NOMO-1 treated with dmso at 0.1 percent for 144 hours (cell line): ENCODE measurements at regions not wholly inside any gene's neighbourhood (a gene's known extent, or its start where the extent isn't known, plus 50 kb on each side); places are given as distances from the start of the nearest gene placed in this dataset.

Experiments
- DNase-seq: peaks from one replicate; lab custom pipeline; 2025; ENCODE audit not compliant: unreplicated experiment; lab: John Stamatoyannopoulos, UW

DNA sequence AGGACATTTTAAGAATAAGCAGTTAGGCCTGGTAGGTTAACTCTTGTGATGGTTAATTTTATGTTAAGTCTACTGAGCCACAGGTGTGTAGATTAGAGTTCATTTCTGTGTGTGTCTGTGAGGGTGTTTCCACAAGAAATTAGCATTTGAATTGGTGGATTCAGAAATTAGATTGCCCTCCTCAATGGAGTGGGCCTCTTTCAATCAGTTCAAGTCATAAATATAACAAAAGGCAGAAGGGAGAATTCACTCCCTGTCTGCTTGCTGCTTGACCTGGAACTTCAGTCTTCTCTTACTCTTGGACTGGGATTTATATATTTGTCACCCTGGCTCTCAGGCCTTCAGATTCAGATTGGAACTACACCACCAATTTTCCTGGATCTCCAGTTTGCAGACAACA lies 55.3 kb upstream of the POM121L12 start:
- no peak for DNase-seq

DNA sequence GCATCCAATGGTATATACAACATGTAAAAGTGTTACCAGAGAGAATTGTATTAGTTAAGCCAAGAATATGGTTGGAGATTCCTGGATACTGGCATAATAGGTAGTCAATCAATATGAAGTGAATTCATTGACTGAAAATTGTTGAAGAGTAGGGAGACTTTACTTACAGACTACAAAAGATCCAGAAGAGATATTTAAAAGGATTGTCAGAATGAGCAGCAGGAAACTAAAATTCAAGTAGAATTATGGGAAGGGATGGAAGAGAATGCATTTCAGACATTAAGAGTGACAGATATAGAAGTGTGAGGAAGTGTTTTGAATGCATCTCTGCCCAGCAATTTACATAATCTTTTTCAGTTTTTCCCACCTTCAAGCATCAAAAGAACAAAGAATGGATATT lies 62.3 kb upstream of the POM121L12 start:
- DNase-seq: no peak

DNA sequence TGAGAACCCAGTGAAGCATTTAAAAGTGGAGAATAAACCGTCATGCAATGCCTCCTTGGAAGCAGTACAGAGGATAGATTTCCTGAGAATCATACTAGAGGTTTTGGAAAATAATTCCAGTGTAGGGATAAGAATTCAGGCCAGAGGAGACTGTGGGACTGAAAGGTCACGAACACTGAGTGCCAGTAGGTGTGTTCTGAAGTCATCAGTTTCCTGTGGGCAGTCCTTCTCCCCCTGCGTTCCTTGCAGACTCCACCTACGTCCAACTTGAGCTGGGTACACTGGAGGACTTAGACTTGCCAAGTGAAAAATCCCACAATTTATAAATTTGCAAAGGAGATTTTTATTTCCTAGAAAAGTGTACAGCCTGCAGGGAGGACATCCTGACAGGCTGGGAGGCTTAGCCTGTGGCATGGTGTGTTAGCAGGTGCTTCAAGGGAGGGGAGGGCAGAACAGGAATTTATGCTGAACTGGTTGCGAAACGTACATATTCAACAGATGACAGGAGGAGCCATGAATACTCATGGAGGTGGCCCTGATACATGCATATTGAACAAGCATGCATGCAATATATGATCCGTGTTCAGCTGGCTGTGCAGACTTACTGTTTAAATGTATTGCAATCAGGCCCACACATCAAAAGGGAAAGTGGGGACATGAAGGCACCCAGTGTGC lies 72.9 kb upstream of the POM121L12 start:
- no peak for DNase-seq

DNA sequence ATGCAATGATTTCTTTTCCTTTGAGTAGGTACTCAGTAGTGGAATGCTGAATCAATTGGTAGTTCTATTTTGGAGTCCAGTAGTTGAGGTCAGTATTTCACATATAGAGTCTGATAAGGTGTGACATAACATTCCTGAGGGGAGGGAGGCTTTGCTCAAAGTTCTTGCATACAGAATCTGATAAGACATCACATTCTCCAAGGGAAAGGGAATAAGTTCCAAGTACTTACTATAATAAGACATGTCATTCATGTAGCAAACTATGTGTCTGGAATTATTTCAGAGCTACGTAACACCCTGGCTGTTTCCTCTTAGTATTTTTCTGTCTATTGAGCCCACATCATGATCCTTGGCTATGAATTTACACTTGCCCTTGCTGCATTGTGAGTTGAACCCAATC lies 74.3 kb upstream of the POM121L12 start:
- no peak for DNase-seq

DNA sequence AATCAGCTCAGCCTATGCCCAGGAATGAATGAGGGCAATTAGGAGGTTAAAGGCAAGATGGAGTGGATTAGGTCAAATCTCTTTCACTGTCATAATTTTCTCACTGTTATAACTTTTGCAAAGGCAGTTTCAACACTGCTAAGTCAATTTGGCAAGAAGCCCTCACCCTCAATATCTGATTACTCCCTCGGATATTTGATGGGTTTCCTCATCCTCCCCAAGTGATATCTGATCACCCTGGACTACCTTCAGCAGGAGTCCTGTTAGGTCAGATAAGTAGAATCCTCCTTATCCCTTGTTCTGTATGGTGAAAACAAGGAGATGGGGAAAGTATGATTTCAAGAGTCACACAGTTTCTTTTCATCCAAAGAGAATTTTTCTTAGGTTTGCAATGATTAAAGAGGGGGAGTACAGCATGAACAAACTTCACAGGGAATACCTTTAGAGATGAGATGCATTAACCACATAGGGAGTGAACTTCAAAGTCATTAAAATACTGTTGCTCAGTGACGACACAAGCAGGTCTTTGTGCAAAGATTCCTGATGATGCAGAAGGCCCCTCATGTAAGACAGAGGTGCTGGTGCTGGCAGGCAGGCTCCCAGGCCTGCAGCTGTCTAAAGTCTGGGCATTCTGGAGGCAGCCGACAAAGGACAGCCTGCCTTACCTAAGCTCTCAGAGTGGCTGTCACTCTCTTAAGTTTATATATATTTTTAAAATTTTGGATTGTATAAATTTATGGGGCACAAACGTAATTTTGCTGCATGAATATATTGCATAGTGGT lies 75.4 kb upstream of the POM121L12 start:
- no peak for DNase-seq

DNA sequence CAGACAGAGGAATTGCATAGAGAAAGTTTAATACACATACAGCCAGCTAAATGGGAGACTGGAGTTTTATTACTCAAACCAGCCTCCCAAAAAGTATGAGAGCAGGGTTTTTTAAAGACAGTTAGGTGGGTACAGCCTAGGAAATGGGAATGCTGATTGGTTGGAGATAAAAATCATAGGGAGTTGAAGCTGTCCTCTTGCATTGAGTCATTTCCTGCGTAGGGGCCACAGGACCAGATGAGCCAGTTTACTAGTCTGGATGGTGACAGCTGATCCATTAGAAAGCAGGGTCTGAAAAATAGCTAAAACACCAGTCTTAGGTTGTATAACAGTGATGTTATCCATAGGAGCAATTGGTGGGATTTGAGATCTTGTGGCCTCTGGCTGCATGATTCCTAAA lies 76.1 kb upstream of the POM121L12 start:
- no peak for DNase-seq

DNA sequence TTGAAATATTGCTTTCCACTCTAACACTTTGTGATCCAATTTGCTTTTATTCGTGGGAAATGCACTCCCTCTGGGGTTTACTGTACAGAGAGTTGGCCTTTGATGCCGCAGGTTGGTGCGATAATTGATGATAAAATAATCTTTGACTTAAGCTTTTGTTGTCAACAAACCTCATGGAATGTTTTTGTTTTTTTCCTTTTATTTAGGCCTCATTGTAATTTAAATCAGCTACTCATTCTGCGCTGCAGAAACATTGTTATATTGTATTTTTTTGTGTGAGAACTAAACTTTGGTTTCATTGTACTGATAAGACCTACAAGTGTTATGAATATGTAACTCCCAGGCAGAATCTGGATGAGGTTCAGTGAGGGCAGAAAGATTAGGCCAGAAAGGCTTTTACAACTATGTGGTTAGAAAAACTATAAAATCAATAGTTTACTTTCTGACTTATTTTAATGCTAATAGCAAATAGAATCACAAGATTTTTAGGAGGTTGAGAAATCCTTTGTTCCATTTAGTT lies 76.8 kb upstream of the POM121L12 start:
- DNase-seq: no peak

DNA sequence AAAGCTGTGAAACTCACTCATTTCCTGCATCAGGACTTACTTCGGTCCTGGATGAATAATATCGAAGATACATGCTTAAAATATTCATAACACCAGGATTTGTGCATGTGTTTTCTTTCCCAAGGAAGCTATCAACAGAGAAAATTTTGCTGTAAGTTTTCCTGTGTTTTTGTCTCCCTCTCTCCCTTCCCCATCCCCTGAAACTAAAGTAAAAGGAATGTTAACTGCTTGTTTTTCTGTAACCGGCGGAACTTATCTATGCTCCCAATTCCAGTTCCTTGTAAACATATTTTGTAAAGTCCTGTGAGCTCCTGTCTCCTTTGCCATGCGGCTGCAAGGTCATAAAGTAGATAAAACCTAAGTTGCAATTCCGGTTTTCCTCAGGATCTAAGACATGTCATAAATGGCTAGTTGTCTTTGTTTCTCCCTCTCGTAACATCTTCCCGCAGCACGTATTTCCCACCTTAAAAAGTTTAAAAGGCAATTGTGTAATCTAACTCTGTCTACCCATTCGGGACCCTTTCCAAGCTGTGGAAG lies 79.0 kb upstream of the POM121L12 start:
- DNase-seq: no peak

DNA sequence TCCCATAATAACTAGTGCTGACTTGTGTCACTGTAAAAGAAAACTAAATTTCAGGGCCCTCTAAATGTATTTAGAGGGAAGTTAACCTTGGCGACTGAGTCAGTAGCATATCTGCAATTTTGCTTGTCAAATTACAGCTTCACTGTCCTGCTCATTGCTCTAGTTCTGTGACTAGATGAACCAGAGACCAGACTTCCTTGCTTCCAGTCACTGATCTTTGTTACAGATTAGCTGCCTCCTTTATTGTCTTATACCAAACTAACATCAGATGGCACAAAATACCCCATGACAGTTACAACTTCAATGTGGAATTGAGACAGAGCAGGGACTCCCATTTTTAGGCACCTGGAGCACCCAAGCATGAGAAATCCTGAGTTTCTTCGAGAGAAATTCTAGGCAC lies 79.9 kb upstream of the POM121L12 start:
- DNase-seq: no peak

DNA sequence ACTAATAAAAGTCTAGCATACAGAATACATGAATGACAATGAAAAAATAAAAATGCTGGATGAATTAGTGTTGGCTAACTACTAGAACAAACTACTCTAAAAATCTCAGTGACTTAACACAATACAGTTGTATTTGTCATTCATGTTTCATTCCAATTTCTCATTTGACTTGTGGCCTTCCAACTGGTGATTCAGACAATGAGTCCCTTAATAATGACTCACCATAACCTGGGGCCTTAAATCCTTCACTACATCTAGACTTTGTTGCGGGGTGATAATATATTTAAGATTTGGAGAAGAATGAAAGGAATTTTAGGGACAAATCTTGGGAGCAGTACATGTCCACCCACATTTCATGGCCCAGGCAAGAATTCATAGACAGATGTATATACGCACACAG lies 90.5 kb upstream of the POM121L12 start:
- no peak for DNase-seq

DNA sequence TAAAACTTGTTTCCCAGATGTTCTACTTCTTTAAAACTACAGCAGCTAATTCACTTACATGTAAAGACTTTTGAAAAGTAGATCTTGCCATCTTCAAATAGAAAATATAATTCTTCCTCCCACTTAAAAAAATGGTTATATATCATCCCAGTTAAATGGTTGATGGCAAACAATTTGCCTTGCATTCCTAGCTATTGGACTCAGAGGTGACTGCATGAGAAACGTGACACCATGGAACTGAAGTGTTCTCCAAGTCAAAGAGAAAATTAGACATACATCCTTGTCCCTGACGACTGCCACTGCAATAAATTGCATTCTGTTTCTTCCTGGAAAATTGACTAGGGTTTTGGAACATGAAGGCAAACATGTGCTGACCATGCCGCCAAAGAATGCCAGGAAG lies 95.0 kb upstream of the POM121L12 start:
- no peak for DNase-seq

DNA sequence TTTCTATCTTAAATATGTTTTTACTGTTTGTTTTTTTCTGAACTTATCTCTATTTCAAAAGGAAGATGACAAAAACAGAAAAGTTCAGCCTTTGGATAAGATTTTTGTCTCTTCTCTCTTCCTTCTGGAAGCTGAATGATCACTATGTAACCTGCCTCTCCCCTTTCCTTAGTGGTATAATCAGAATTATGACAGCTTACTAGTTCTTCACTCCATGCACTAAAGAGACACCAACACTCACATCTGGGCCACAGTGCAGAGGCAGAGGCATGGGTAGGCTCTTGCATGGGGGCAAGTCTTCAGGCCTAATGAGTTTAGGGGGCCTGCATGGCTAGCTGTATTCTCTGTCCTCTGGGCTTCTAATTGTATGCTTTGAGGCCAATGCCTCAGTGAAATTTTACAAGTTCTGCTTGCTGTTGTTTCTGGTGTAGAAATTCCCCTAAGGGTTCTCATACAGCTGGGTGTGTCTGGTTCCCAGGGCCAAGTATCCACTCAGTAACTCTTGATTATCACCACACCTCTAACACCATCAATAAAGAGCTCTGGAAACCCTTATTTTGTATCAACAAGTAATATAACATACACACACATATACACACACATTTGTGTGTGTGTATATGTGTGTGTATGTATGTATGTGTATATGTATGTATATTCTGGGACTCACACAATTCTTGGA lies 96.8 kb upstream of the POM121L12 start:
- no peak for DNase-seq

DNA sequence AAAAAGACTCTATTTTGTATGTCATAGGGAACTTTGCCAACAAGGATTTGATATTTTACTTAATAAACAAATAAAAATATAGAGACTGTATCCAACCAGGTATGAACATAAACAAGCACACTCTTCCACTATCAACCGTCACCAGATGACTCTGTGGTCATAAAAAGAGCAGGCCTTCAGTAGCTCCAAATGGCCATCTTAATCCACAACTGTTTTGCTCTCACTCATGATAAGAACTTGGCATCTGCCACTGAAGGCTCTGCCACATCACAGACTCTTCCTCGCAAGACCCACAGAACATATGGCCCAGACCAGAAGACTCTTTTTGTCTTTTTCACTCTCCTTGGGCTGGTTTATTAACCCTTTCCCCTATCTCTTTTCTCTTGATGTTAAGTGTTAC lies 98.7 kb upstream of the POM121L12 start:
- DNase-seq: no peak

DNA sequence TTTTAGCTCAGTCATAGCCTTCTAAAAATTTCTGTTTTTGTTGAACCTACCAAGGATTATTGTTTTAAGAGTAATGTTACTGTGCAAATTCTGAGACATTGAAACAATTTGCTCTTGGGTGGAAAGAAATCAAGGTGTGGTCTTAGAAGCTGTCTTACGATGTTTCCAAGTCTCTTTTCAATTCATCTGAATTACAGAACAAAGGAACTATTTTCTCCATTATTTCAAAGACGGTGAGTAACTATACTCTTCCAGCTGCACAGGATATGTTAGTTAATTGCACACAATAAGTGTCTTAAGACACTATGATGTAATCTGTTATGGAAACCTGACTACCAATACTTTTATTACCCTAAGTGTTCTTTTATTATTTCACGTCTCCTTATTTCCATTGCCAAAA lies 106.8 kb upstream of the POM121L12 start:
- no peak for DNase-seq

DNA sequence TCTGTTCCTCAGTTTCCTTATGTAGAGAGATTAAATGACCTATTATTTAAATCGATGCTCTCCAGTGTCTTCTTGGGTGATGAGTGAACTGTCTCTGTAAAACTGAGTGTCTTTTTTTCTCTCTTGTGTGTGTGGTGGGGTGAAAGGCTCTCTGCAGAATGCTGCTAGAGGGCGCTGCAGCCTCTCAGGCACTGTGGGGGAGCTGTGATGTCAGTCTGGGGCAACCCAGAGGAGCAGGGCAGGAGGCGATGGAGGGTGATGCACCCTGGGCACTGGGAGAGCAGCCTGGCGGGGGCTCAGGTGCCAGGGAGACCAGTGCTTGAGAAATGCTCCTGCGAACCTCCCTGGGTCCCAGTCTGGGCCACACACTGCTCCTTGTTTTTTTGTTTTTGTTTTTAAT lies 110.1 kb upstream of the POM121L12 start:
- DNase-seq: no peak

DNA sequence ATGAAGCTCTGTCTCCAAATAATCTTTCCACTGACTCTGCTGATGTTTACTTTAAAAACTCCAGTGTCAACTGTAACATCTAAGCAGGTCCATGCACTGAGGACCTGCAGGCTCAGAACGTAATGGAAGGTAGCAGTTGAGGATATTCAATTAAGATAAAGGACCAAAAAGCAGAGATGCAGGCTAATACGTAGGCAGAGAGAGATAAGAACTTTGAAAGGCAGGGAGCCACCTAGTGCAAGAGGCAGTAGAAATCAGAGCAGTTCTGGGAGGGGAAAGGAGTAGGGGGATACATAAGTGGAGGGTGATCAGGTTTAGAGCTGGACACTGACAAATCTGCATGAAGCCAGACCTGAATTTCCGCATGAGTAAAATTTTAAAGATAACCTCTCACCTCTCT lies 114.5 kb upstream of the POM121L12 start:
- DNase-seq: no peak

DNA sequence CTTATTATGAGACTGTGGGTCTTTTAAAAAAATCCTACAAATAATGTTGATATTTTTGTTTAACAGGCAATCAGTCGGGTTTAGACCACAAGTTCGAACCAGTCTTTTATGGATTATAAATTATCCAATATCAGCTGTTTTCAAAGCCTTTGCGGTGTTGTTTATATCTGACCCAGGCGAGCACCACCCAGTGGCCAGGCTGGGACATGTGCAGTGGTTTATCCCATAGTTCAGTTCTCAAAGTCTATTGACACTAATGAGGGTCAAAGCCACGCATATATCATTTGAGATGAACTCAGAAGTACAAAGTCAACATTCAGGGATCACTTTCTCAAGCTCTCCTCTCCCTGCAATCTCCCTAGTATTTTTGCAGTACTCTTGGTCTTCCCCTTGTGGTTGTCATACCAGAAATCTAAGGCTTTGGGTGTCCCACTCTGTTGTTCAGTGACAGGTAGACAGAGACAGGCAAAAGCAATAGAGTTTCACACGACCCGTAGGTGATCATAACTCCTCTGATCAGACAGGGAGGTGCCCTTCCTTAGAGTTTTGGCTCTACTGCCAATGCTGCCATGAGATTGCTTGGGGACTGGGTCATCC lies 117.4 kb upstream of the POM121L12 start:
- no peak for DNase-seq

DNA sequence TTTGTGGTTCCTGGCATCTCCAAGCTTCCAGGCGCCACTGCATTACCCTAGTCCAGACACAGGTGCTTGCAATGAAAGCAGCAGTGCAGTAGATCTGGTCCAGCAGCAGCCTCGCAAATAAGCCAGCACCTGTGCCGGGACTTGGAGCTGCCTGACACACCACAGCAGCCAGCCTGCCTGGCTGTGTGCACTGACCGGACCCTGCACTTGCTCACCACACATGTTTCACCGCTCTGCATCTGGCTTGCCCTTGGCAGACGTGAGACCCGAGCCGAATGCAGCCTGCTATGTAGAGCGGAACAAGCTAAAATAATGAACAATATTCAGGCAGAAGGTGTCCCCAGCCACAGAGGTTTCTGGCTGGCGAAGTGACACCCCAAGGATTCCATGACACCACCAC lies 123.6 kb upstream of the POM121L12 start:
- no peak for DNase-seq

DNA sequence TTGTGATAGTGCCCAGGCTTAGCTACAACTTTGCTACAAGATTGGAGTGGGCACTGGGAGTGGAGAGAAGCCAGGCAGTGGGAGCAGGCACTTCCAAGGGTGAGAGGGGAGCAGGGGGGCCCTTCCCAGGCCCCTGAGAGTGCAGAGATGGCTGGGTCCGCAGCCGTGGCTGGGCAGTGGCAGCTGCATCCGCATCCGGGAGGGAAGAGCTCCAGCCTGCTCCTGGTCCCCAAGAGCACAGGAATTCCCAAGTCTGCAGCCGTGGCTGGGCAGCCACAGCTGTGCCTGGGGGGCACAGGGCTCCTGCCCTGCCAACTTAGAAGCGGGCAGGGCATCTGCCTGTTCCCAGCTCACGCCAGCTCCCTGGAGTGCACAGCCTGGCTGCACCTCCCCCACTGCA lies 124.1 kb upstream of the POM121L12 start:
- DNase-seq: no peak

DNA sequence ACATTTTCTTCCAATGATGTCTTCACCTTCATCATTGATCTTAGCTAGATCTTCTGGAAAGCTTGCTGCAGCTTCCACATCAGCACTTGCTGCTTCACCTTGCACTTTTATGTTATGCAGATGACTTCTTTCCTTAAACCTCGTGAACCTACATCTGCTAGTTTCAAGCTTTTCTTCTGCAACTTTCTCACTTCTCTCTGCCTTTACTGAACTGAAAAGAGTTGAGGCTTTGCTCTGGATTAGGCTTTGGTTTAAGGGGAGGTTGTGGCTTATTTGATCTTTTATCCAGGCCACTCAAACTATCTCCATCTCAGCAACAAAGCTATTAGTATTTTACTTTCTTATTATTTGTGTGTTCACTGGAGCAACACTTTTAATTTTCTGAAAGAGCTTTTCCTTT lies 125.5 kb upstream of the POM121L12 start:
- DNase-seq: no peak

DNA sequence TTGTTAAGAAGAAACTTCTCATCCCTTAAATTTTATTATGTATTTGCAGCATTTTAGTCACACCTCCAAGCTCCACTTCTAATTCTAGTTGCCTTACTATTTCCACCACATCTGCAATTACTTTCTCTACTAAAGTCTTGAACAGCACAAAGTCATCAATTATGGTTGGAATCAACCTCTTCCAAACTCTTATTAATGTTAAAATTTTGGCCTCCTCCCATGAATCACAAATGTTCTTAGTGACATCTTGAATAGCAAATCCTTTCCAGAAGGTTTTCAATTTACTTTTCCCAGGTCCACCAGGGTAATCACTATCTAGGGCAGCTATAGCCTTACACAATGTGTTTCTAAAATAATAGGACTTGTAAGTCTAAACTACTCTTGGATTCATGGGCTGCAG lies 126.3 kb upstream of the POM121L12 start:
- no peak for DNase-seq
